ENCODE measurements at regions not wholly inside any gene's neighbourhood (a gene's known extent, or its start where the extent isn't known, plus 50 kb on each side); places are given as distances from the start of the nearest gene placed in this dataset.

GRCh38 chr15:99481113-99481950, 84.5 kb upstream of the MEF2A start:
- DNase-seq (ENCODE audit: low read depth): no peak
- no peak overlapping the region for H3K4me3 ChIP-seq (replicated peaks; ENCODE audit: low read depth, low read length)
- TF ChIP-seq CTCF (IDR thresholded peaks at IDR 0.05; ENCODE audit: low read length, missing control alignments): no peak

- DNase-seq (ENCODE audit: low read depth): no peak
- H3K4me3 ChIP-seq (replicated peaks; ENCODE audit: low read depth, low read length): no peak overlapping the region
- TF ChIP-seq CTCF (IDR thresholded peaks at IDR 0.05; ENCODE audit: low read length, missing control alignments): no peak
Observed at GRCh38 chr15:99481951-99482230, 83.9 kb upstream of the MEF2A start.

- no peak for TF ChIP-seq CTCF (IDR thresholded peaks at IDR 0.05; ENCODE audit: low read length, missing control alignments)
- H3K4me3 ChIP-seq (replicated peaks; ENCODE audit: low read depth, low read length): no peak overlapping the region
- no peak for DNase-seq (ENCODE audit: low read depth)
Observed at GRCh38 chr15:99482993-99483392, 82.8 kb upstream of the MEF2A start.

- H3K4me3 ChIP-seq (replicated peaks; ENCODE audit: low read depth, low read length): no peak overlapping the region
- no peak for DNase-seq (ENCODE audit: low read depth)
- no peak for TF ChIP-seq CTCF (IDR thresholded peaks at IDR 0.05; ENCODE audit: low read length, missing control alignments)
Observed at GRCh38 chr15:99485153-99485961, 80.4 kb upstream of the MEF2A start.

GRCh38 chr15:99485992-99486370, 79.8 kb upstream of the MEF2A start:
- no peak for DNase-seq (ENCODE audit: low read depth)
- H3K4me3 ChIP-seq (replicated peaks; ENCODE audit: low read depth, low read length): peak overlapping the region; percentile 35
- no peak for TF ChIP-seq CTCF (IDR thresholded peaks at IDR 0.05; ENCODE audit: low read length, missing control alignments)

GRCh38 chr15:99486371-99487336, 79.1 kb upstream of the MEF2A start:
- TF ChIP-seq CTCF (IDR thresholded peaks at IDR 0.05; ENCODE audit: low read length, missing control alignments): no peak
- DNase-seq (ENCODE audit: low read depth): peak; percentile 74
- H3K4me3 ChIP-seq (replicated peaks; ENCODE audit: low read depth, low read length): peak overlapping the region; percentile 35

Data from fibroblast of pulmonary artery (primary cell).